Tibial nerve (tissue), 4 donors: ENCODE measurements at regions not wholly inside any gene's neighbourhood (a gene's known extent, or its start where the extent isn't known, plus 50 kb on each side); places are given as distances from the start of the nearest gene placed in this dataset.

ENCODE experiments used
- EP300 ChIP-seq, 2 donors: sonication (generic); formaldehyde crosslinking; IDR thresholded peaks; one replicate each; pipeline ENCODE4 v1.6.1; 2017; ENCODE audit warnings: antibody characterized with exemption in 2 of 2, mild to moderate bottlenecking in 1 of 2
- POLR2A ChIP-seq, 2 donors: fragments of 450-650 bp; IDR thresholded peaks; one replicate each; pipeline ENCODE4 v1.6.1; 2017; ENCODE audit warnings: antibody characterized with exemption in 2 of 2, mild to moderate bottlenecking in 2 of 2, moderate library complexity in 2 of 2
- TF ChIP-seq, protein P1 (sequence below), 5 experiments: fragments of 200-600 bp in 3 of 5; fragments of 450-650 bp in 2 of 5; sonication (generic) in 3 of 5; IDR thresholded peaks; one replicate each; pipeline ENCODE4 v1.5.1; 2016 to 2019; ENCODE audit warnings: antibody characterized with exemption in 5 of 5, mild to moderate bottlenecking in 3 of 5, moderate library complexity in 2 of 5

DNA sequence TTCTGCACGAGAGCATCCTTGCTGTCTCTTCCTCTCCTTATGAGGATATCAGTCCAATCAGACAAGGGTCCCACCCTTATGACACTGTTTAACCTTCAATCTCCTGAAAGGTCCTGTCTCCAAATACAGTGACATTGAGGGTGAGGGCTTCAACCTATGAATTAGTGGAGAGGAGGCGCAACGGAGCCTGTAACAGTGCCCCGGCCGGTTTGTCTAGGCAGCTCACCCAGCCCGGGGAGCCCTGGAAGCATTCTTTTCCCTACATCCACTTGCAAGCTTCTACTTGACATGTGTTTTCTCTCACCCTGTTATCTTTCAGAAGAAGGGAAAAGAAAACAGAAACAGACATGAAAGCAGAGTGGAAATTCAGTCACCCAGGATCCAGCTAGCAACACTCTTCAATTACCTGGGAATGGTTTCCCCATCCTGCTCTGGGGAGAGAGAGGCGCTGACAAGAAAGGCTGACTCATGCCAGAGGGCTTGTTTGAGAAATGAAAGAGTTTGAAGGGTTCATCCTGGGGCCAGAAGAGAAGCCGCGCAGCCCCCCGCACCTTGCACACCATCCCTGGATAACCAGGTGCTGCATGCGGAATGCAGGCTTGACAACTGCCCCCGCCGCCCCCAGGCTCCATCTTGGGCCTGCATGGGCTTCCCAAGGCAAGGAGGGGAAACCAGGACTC, 394.9 kb downstream of the NPHP4 start:
- no peak for TF ChIP-seq POLR2A (IDR thresholded peaks at IDR 0.05)
- TF ChIP-seq, protein P1, sequence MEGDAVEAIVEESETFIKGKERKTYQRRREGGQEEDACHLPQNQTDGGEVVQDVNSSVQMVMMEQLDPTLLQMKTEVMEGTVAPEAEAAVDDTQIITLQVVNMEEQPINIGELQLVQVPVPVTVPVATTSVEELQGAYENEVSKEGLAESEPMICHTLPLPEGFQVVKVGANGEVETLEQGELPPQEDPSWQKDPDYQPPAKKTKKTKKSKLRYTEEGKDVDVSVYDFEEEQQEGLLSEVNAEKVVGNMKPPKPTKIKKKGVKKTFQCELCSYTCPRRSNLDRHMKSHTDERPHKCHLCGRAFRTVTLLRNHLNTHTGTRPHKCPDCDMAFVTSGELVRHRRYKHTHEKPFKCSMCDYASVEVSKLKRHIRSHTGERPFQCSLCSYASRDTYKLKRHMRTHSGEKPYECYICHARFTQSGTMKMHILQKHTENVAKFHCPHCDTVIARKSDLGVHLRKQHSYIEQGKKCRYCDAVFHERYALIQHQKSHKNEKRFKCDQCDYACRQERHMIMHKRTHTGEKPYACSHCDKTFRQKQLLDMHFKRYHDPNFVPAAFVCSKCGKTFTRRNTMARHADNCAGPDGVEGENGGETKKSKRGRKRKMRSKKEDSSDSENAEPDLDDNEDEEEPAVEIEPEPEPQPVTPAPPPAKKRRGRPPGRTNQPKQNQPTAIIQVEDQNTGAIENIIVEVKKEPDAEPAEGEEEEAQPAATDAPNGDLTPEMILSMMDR (IDR thresholded peaks at IDR 0.05): no peak
- no peak for TF ChIP-seq EP300 (IDR thresholded peaks at IDR 0.05)
